ENCODE measurements at regions not wholly inside any gene's neighbourhood (a gene's known extent, or its start where the extent isn't known, plus 50 kb on each side); places are given as distances from the start of the nearest gene placed in this dataset.

- H3K27ac ChIP-seq: no peak overlapping the region
- TF ChIP-seq, protein P1, sequence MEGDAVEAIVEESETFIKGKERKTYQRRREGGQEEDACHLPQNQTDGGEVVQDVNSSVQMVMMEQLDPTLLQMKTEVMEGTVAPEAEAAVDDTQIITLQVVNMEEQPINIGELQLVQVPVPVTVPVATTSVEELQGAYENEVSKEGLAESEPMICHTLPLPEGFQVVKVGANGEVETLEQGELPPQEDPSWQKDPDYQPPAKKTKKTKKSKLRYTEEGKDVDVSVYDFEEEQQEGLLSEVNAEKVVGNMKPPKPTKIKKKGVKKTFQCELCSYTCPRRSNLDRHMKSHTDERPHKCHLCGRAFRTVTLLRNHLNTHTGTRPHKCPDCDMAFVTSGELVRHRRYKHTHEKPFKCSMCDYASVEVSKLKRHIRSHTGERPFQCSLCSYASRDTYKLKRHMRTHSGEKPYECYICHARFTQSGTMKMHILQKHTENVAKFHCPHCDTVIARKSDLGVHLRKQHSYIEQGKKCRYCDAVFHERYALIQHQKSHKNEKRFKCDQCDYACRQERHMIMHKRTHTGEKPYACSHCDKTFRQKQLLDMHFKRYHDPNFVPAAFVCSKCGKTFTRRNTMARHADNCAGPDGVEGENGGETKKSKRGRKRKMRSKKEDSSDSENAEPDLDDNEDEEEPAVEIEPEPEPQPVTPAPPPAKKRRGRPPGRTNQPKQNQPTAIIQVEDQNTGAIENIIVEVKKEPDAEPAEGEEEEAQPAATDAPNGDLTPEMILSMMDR (IDR thresholded peaks at IDR 0.05): no peak
- no peak for TF ChIP-seq ZFX (IDR thresholded peaks at IDR 0.05; ENCODE audit: borderline replicate concordance)
Measured at GRCh38 chr14:38973083-38973700, 129.8 kb downstream of the SEC23A start.

- H3K27ac ChIP-seq: no peak overlapping the region
- TF ChIP-seq, protein P1 (IDR thresholded peaks at IDR 0.05): no peak
- TF ChIP-seq ZFX (IDR thresholded peaks at IDR 0.05; ENCODE audit: borderline replicate concordance): no peak
Measured at GRCh38 chr14:38972511-38972910, 130.5 kb downstream of the SEC23A start.

DNA sequence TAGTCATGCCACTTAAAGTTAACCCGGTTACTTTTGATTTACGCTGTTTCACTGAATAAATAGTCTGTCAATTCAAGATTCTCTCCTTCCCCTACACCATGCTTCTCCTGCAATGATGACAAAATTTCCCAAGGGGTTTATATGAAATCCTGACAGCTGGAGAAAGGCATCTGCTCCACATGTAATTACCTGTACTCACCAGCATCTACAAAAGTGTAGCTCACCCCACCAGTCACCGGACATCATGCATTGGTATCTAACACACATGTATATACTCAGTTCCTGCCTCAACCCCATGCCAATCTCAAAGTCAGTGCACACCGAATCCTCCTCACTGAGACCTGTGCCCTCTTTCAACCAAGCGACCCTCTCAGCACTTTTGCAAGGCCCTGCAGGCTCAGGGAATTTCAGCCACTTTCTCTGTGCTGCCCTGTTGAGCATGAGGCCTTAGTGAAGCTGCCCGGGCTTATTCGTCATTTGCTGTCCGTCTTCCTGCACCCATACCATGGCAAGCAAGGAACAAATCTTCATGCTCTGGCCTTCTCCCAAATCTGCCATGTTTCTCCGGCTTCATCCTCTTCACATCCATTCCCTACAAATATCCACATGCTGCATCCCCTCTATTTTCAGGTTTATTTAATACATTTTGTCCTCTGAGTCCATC is 131.6 kb downstream of the SEC23A start:
- H3K27ac ChIP-seq: no peak overlapping the region
- no peak for TF ChIP-seq ZFX (IDR thresholded peaks at IDR 0.05; ENCODE audit: borderline replicate concordance)
- TF ChIP-seq, protein P1 (IDR thresholded peaks at IDR 0.05): no peak

DNA sequence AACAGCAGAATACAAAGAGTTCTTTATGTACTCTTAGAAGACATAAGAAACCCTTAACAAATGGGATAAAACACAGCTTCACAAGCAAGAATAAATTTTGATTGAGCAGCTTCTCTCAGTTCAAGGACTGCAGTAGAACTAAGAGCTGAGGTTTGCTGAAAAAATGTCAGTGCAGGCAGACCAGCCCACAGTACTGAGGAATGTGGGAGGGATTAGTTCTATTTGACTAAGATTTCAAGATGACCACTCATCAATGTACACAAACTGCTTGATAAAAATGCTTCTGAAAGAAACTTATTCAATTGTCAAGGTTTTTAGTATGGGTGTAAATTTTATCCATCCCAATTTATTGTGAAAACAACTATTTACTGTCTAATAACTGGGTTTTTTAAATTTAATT is 138.4 kb downstream of the SEC23A start:
- peak overlapping the region; percentile 36 for H3K27ac ChIP-seq
- TF ChIP-seq ZFX (IDR thresholded peaks at IDR 0.05; ENCODE audit: borderline replicate concordance): no peak
- TF ChIP-seq, protein P1 (IDR thresholded peaks at IDR 0.05): no peak

- TF ChIP-seq, protein P1 (IDR thresholded peaks at IDR 0.05): no peak
- H3K27ac ChIP-seq: no peak overlapping the region
Measured at GRCh38 chr14:38960946-38961531, 142.0 kb downstream of the SEC23A start.

- no peak overlapping the region for H3K27ac ChIP-seq
- TF ChIP-seq, protein P1 (IDR thresholded peaks at IDR 0.05): no peak
- no peak for TF ChIP-seq ZFX (IDR thresholded peaks at IDR 0.05; ENCODE audit: borderline replicate concordance)
Measured at GRCh38 chr14:38959021-38959420, 144.0 kb downstream of the SEC23A start.

- TF ChIP-seq ZFX (IDR thresholded peaks at IDR 0.05; ENCODE audit: borderline replicate concordance): no peak
- TF ChIP-seq, protein P1 (IDR thresholded peaks at IDR 0.05): no peak
- H3K27ac ChIP-seq: no peak overlapping the region
Measured at GRCh38 chr14:38958589-38958988, 144.4 kb downstream of the SEC23A start.

Measured in 22Rv1 (cell line).